IMR-90 (cell line): ENCODE measurements at regions not wholly inside any gene's neighbourhood (a gene's known extent, or its start where the extent isn't known, plus 50 kb on each side); places are given as distances from the start of the nearest gene placed in this dataset.
"Not testable (repeated sequence)": the region's sequence is repeated elsewhere in the genome, so short reads cannot be mapped to it uniquely, and the experiment has no call there.

Experiments used
- ATAC-seq: fragments of 200-7000 bp; cut with Tn5 transposase; 2 replicates; pipeline ENCODE4 v1.9.1; 2020; ENCODE audit warnings: low read depth, mild to moderate bottlenecking, moderate library complexity
- BruUV-seq: library from RNA; stranded (reverse); fragments of 400-500 nt; replicated peaks from 2 replicates; lab custom pipeline; 2021; lab: Mats Ljungman, UMichigan
- CTCF ChIA-PET: fragments of 300-600 bp; formaldehyde crosslinking; extraction: SDS; loops from one replicate; lab custom pipeline; 2021; ENCODE audit warnings: antibody characterized with exemption; lab: Yijun Ruan, JAX
- POLR2A ChIA-PET: fragments of 300-600 bp; sonication (Branson Sonifier 250); formaldehyde crosslinking; loops from one replicate; lab custom pipeline; 2022; ENCODE audit warnings: antibody characterized with exemption; ENCODE audit not compliant: unreplicated experiment; lab: Charles Lee
- DNase-seq: peaks from one replicate; pipeline ENCODE4 v3.0.0; 2013
- H2AFZ ChIP-seq: replicated peaks from 2 replicates; pipeline ENCODE3; 2013; ENCODE audit warnings: low read length, mild to moderate bottlenecking; ENCODE audit not compliant: poor library complexity
- H2AK5ac ChIP-seq: 2 replicates; pipeline ENCODE4 v1.6.1; 2013; ENCODE audit warnings: low read depth, low read length, inconsistent platforms
- H2AK9ac ChIP-seq: replicated peaks from 2 replicates; pipeline ENCODE3; 2013; ENCODE audit warnings: mild to moderate bottlenecking, low read depth, low read length, moderate library complexity; ENCODE audit not compliant: poor library complexity
- H2BK120ac ChIP-seq: 2 replicates; pipeline ENCODE4 v1.6.1; 2013; ENCODE audit warnings: low read depth, low read length, inconsistent platforms
- H2BK15ac ChIP-seq: 3 replicates; pipeline ENCODE4 v1.6.1; 2013; ENCODE audit warnings: low read depth, low read length, inconsistent platforms
- H2BK20ac ChIP-seq: 2 replicates; pipeline ENCODE4 v1.6.1; 2013; ENCODE audit warnings: low read depth, mild to moderate bottlenecking, inconsistent platforms, low read length, moderate library complexity
- H2BK5ac ChIP-seq: 2 replicates; pipeline ENCODE4 v1.6.1; 2013; ENCODE audit warnings: mild to moderate bottlenecking, low read depth, low read length, inconsistent platforms; ENCODE audit not compliant: poor library complexity, severe bottlenecking
- H3K14ac ChIP-seq: replicated peaks from 2 replicates; pipeline ENCODE4 v1.6.1; 2013; ENCODE audit warnings: low read depth, low read length, inconsistent platforms
- H3K18ac ChIP-seq: 2 replicates; pipeline ENCODE4 v1.6.1; 2013; ENCODE audit warnings: low read depth, low read length, control low read depth
- H3K23ac ChIP-seq: 2 replicates; pipeline ENCODE4 v1.6.1; 2013; ENCODE audit warnings: low read depth, low read length, inconsistent platforms
- H3K27ac ChIP-seq: 2 replicates; pipeline ENCODE4 v1.5.1; 2013; ENCODE audit warnings: mild to moderate bottlenecking, control low read depth, low read length; ENCODE audit not compliant: insufficient read depth
- H3K27me3 ChIP-seq: 2 replicates; pipeline ENCODE4 v1.6.1; 2013; ENCODE audit warnings: low read length; ENCODE audit not compliant: control insufficient read depth, insufficient read depth
- H3K36me3 ChIP-seq: 2 replicates; pipeline ENCODE4 v1.6.1; 2013; ENCODE audit warnings: low read length, mixed read lengths; ENCODE audit not compliant: control insufficient read depth, insufficient read depth
- H3K4ac ChIP-seq: 2 replicates; pipeline ENCODE4 v1.6.1; 2013; ENCODE audit warnings: low read depth, low read length, inconsistent platforms
- H3K4me1 ChIP-seq: 2 replicates; pipeline ENCODE4 v1.6.1; 2013; ENCODE audit warnings: low read length, mixed read lengths; ENCODE audit not compliant: control insufficient read depth, insufficient read depth
- H3K4me2 ChIP-seq: 2 replicates; pipeline ENCODE4 v1.6.1; 2013; ENCODE audit warnings: low read depth, mild to moderate bottlenecking, control low read depth, low read length, moderate library complexity
- H3K4me3 ChIP-seq: 2 replicates; pipeline ENCODE4 v1.5.1; 2013; ENCODE audit warnings: low read depth, mild to moderate bottlenecking, control low read depth, low read length, moderate library complexity; ENCODE audit not compliant: insufficient read depth
- H3K56ac ChIP-seq: 2 replicates; pipeline ENCODE4 v1.6.1; 2013; ENCODE audit warnings: low read length, inconsistent platforms; ENCODE audit not compliant: insufficient read depth; ENCODE audit errors: extremely low read depth
- H3K79me1 ChIP-seq, 2 experiments: 2 replicates each; pipeline ENCODE4 v1.6.1; 2013; ENCODE audit warnings: low read length in 2 of 2, inconsistent platforms in 1 of 2, low read depth in 1 of 2
- H3K9ac ChIP-seq: 2 replicates; pipeline ENCODE4 v1.6.1; 2013; ENCODE audit warnings: low read depth, low read length, control low read depth
- H3K9me1 ChIP-seq: 2 replicates; pipeline ENCODE4 v1.6.1; 2013; ENCODE audit warnings: low read length, inconsistent platforms; ENCODE audit not compliant: insufficient read depth
- H3K9me3 ChIP-seq: 2 replicates; pipeline ENCODE4 v1.6.1; 2013; ENCODE audit warnings: low read length; ENCODE audit not compliant: control insufficient read depth, insufficient read depth
- H4K20me1 ChIP-seq: 2 replicates; pipeline ENCODE4 v1.6.1; 2013; ENCODE audit warnings: low read length, inconsistent platforms; ENCODE audit not compliant: insufficient read depth
- H4K5ac ChIP-seq: 2 replicates; pipeline ENCODE4 v1.6.1; 2013; ENCODE audit warnings: mild to moderate bottlenecking, low read depth, low read length, control low read depth
- H4K8ac ChIP-seq, 2 experiments: 2 replicates each; pipeline ENCODE4 v1.6.1; 2013; ENCODE audit warnings: low read depth in 2 of 2, low read length in 2 of 2, control low read depth in 1 of 2, inconsistent platforms in 1 of 2
- H4K91ac ChIP-seq: 2 replicates; pipeline ENCODE4 v1.6.1; 2013; ENCODE audit warnings: low read depth, low read length, inconsistent platforms; ENCODE audit not compliant: insufficient read depth
- NFE2L2 ChIP-seq: fragments of 150-350 bp; IDR thresholded peaks from 2 replicates; pipeline ENCODE4 v1.6.1; 2016; ENCODE audit warnings: low read depth, mild to moderate bottlenecking, low read length
- WGBS, 2 experiments: methylation state at CpG; one replicate each; pipeline versions ENCODE4 v1.1.5 to v1.1.7; 2013; ENCODE audit warnings: missing lambda C conversion rate in 2 of 2; ENCODE audit not compliant: insufficient read length in 1 of 2; ENCODE audit errors: extremely low coverage in 2 of 2; 5-methylcytosine and 5-hydroxymethylcytosine counted together
- dilution Hi-C: fragments of 300-500 bp; cut with HindIII; formaldehyde crosslinking; loops from one replicate; pipeline ENCODE4 v1.14.3; 2018; ENCODE audit warnings: low sequenced_read_pairs; ENCODE audit not compliant: unreplicated experiment
- in situ Hi-C: fragments of 300-500 bp; cut with MboI; formaldehyde crosslinking; loops from 3 replicates; pipeline ENCODE4 v1.14.3; 2019; ENCODE audit warnings: low sequenced_read_pairs, inconsistent platforms, mixed read lengths
- intact Hi-C: fragments of 100-400 bp; cut with micrococcal nuclease; formaldehyde crosslinking; loops from 2 replicates; pipeline ENCODE4 v1.10.0; 2022

DNA sequence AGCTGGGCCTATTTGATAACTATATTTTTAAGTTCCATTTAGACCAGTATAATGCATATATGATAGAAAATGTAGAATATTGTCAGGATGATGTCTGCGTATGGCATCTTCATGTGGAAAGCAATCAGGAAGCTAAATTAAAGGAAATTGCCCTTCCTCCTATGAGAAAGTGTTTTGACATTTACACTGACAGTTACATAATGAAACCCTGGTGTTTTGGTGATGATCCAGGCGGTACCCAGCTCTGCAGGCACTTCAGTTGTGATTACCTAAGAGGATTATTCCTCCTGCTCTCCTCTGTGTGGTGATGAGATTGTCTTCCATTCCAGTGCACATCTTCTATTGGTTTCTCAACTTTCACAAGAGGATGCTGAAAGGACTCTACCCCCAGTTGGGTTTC, 126.5 kb upstream of the MITF start:
- intact Hi-C loops, result no loop called here
- dilution Hi-C loops, result no loop called here
- no CpG with 5 or more reads among the region's 2 CpGs for WGBS, 2 experiments
- no peaks in the 10 kb centered on the region for H3K79me1 ChIP-seq
- H3K36me3 ChIP-seq, result no peaks in the 10 kb centered on the region
- no peaks in the 10 kb centered on the region for H3K9me3 ChIP-seq
- H4K8ac ChIP-seq, result no peak overlapping the region
- no peaks in the 10 kb centered on the region for H3K27me3 ChIP-seq
- H3K9me1 ChIP-seq, result no peaks in the 10 kb centered on the region
- ChIA-PET POLR2A (no interaction called here), CTCF (no interaction called here)
- H3K27ac ChIP-seq, result no peak overlapping the region
- H4K5ac ChIP-seq, result no peak overlapping the region
- no TSS peak for BruUV-seq
- H3K18ac ChIP-seq, result no peak overlapping the region
- no peak overlapping the region for H4K91ac ChIP-seq
- H3K4me1 ChIP-seq, result no peaks in the 10 kb centered on the region
- H2BK5ac ChIP-seq, result no peak overlapping the region
- H2AFZ ChIP-seq, result no peak overlapping the region
- H3K9ac ChIP-seq, result no peak overlapping the region
- no peak overlapping the region for H3K4ac ChIP-seq
- no peak overlapping the region for H2AK9ac ChIP-seq
- H4K20me1 ChIP-seq, result no peaks in the 10 kb centered on the region
- in situ Hi-C loops, result no loop called here
- ATAC-seq (no peak), DNase-seq (no peak)
- no peak overlapping the region for H2BK15ac ChIP-seq
- H3K56ac ChIP-seq, result no peak overlapping the region
- no peak overlapping the region for H3K23ac ChIP-seq
- H3K4me3 ChIP-seq, result no peak overlapping the region
- no peak overlapping the region for H3K4me2 ChIP-seq
- no peak for TF ChIP-seq NFE2L2
- H2BK20ac ChIP-seq, result no peak overlapping the region
- H3K14ac ChIP-seq, result no peak overlapping the region
- no peak overlapping the region for H2AK5ac ChIP-seq
- H2BK120ac ChIP-seq, result no peak overlapping the region

DNA sequence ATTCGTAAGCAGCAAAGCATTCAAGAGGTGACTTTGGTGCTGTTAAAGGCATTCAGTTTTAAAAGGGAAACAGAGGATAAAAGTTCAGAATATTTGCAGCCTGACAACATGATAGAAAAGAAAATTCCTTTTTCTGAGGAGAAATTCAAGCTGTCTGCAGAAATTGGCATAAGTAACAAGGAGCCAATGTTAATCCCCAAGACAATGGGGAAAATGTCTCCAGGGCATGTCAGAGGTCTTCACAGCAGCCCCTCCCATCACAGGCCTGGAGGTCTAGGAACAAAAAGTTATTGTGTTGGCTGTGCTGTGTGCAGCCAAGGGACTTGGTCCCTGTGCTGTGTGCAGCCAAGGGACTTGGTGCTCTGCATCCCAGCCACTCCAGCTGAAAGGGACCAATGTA, 129.7 kb upstream of the MITF start:
- H3K36me3 ChIP-seq, in situ Hi-C loops, intact Hi-C loops, H3K4ac ChIP-seq, CTCF ChIA-PET, H3K4me3 ChIP-seq, H2AK5ac ChIP-seq, dilution Hi-C loops, POLR2A ChIA-PET, H3K4me1 ChIP-seq, H4K91ac ChIP-seq, H2BK5ac ChIP-seq, H2BK120ac ChIP-seq, H2AFZ ChIP-seq, H2AK9ac ChIP-seq, H3K23ac ChIP-seq, H4K5ac ChIP-seq, ATAC-seq, H3K79me1 ChIP-seq, H3K9me1 ChIP-seq, H3K56ac ChIP-seq, H2BK15ac ChIP-seq, BruUV-seq, H3K27me3 ChIP-seq, H4K8ac ChIP-seq, H2BK20ac ChIP-seq, DNase-seq, H3K18ac ChIP-seq, H3K4me2 ChIP-seq, H3K9me3 ChIP-seq, H3K9ac ChIP-seq, H3K27ac ChIP-seq, H4K20me1 ChIP-seq, H3K14ac ChIP-seq: not testable (repeated sequence)
- WGBS, 2 experiments, result 0% methylated on average over 1 of the region's 1 CpG; no CpG with 5 or more reads in 1 of the 2 experiments
